T-helper 2 cell treated with Interferon-gamma antibody and Interleukin-4, amounts not matched to agents 5 μg/mL and 100 μg/mL, for 36 hours (primary cell): ENCODE measurements at regions not wholly inside any gene's neighbourhood (a gene's known extent, or its start where the extent isn't known, plus 50 kb on each side); places are given as distances from the start of the nearest gene placed in this dataset.

ENCODE experiments used
- DNase-seq: peaks from one replicate; pipeline ENCODE4 v3.0.0; 2021; ENCODE audit warnings: low spot score
- H3K27ac Mint-ChIP-seq: one replicate; pipeline ENCODE4 v1.8.0; 2021; ENCODE audit warnings: mild to moderate bottlenecking, mixed read lengths
- H3K27me3 Mint-ChIP-seq: one replicate; pipeline ENCODE4 v1.8.0; 2021; ENCODE audit warnings: low read depth, mixed read lengths
- H3K36me3 Mint-ChIP-seq: one replicate; pipeline ENCODE4 v1.8.0; 2021; ENCODE audit warnings: low read depth, mixed read lengths
- H3K4me1 Mint-ChIP-seq: one replicate; pipeline ENCODE4 v1.8.0; 2021; ENCODE audit warnings: low read depth, mixed read lengths
- H3K4me3 Mint-ChIP-seq: one replicate; pipeline ENCODE4 v1.8.0; 2022; ENCODE audit warnings: mild to moderate bottlenecking, moderate library complexity, mixed read lengths
- H3K9me3 Mint-ChIP-seq: one replicate; pipeline ENCODE4 v1.8.0; 2021; ENCODE audit warnings: mixed read lengths

- no peaks in the 10 kb centered on the region for H3K36me3 Mint-ChIP-seq
- DNase-seq, result no peak
- no peak overlapping the region for H3K4me3 Mint-ChIP-seq
- no peak overlapping the region for H3K27ac Mint-ChIP-seq
- H3K4me1 Mint-ChIP-seq, result no peaks in the 10 kb centered on the region
- H3K9me3 Mint-ChIP-seq, result no peaks in the 10 kb centered on the region
- no peaks in the 10 kb centered on the region for H3K27me3 Mint-ChIP-seq
Measured at GRCh38 chr13:59459972-59460371, 703.8 kb downstream of the DIAPH3 start.

- Mint-ChIP-seq H3K4me1 (no peaks in the 10 kb centered on the region), H3K9me3 (no peaks in the 10 kb centered on the region)
Measured at GRCh38 chr13:59461411-59461810, 702.3 kb downstream of the DIAPH3 start.

GRCh38 chr13:59463023-59463422 lies 700.7 kb downstream of the DIAPH3 start:
- H3K27me3 Mint-ChIP-seq, result no peaks in the 10 kb centered on the region
- no peak overlapping the region for H3K4me3 Mint-ChIP-seq
- DNase-seq, result no peak
- H3K9me3 Mint-ChIP-seq, result no peaks in the 10 kb centered on the region
- H3K27ac Mint-ChIP-seq, result no peak overlapping the region
- no peaks in the 10 kb centered on the region for H3K36me3 Mint-ChIP-seq
- H3K4me1 Mint-ChIP-seq, result no peaks in the 10 kb centered on the region

More at GRCh38 chr13:59461411-59461810, 702.3 kb downstream of the DIAPH3 start:
- H3K27me3 Mint-ChIP-seq, result no peaks in the 10 kb centered on the region
- no peak for DNase-seq
- H3K27ac Mint-ChIP-seq, result no peak overlapping the region
- H3K4me3 Mint-ChIP-seq, result no peak overlapping the region
- H3K36me3 Mint-ChIP-seq, result no peaks in the 10 kb centered on the region

- H3K36me3 Mint-ChIP-seq, result no peaks in the 10 kb centered on the region
- H3K27ac Mint-ChIP-seq, result no peak overlapping the region
- peaks cover 2% of the 10 kb centered on the region for H3K27me3 Mint-ChIP-seq
- no peaks in the 10 kb centered on the region for H3K4me1 Mint-ChIP-seq
- no peak overlapping the region for H3K4me3 Mint-ChIP-seq
- H3K9me3 Mint-ChIP-seq, result no peaks in the 10 kb centered on the region
- no peak for DNase-seq
Measured at GRCh38 chr13:59464926-59465325, 698.8 kb downstream of the DIAPH3 start.

- H3K9me3 Mint-ChIP-seq, result no peaks in the 10 kb centered on the region
- H3K4me3 Mint-ChIP-seq, result no peak overlapping the region
Measured at GRCh38 chr13:59468396-59468795, 695.3 kb downstream of the DIAPH3 start.

GRCh38 chr13:59471106-59471505 lies 692.6 kb downstream of the DIAPH3 start:
- Mint-ChIP-seq H3K4me1 (no peaks in the 10 kb centered on the region), H3K9me3 (no peaks in the 10 kb centered on the region), H3K36me3 (no peaks in the 10 kb centered on the region), H3K27ac (no peak overlapping the region), H3K4me3 (no peak overlapping the region), H3K27me3 (peaks cover 6% of the 10 kb centered on the region)
- no peak for DNase-seq

More at GRCh38 chr13:59468396-59468795, 695.3 kb downstream of the DIAPH3 start:
- Mint-ChIP-seq H3K27ac (no peak overlapping the region), H3K36me3 (no peaks in the 10 kb centered on the region), H3K4me1 (no peaks in the 10 kb centered on the region), H3K27me3 (peaks cover 6% of the 10 kb centered on the region)
- DNase-seq, result no peak

GRCh38 chr13:59472134-59472533 lies 691.6 kb downstream of the DIAPH3 start:
- no peak for DNase-seq
- Mint-ChIP-seq H3K27me3 (peaks cover 6% of the 10 kb centered on the region), H3K36me3 (no peaks in the 10 kb centered on the region), H3K4me1 (no peaks in the 10 kb centered on the region), H3K27ac (no peak overlapping the region), H3K4me3 (no peak overlapping the region), H3K9me3 (no peaks in the 10 kb centered on the region)

- H3K4me1 Mint-ChIP-seq, result no peaks in the 10 kb centered on the region
- DNase-seq, result no peak
- peaks cover 4% of the 10 kb centered on the region for H3K27me3 Mint-ChIP-seq
- H3K4me3 Mint-ChIP-seq, result no peak overlapping the region
- H3K27ac Mint-ChIP-seq, result no peak overlapping the region
- H3K36me3 Mint-ChIP-seq, result no peaks in the 10 kb centered on the region
- no peaks in the 10 kb centered on the region for H3K9me3 Mint-ChIP-seq
Measured at GRCh38 chr13:59474696-59475095, 689.0 kb downstream of the DIAPH3 start.

- DNase-seq, result no peak
- Mint-ChIP-seq H3K36me3 (no peaks in the 10 kb centered on the region), H3K27ac (no peak overlapping the region), H3K4me3 (no peak overlapping the region), H3K4me1 (no peaks in the 10 kb centered on the region), H3K27me3 (peaks cover 4% of the 10 kb centered on the region), H3K9me3 (no peaks in the 10 kb centered on the region)
Measured at GRCh38 chr13:59475911-59476310, 687.8 kb downstream of the DIAPH3 start.

- no peak for DNase-seq
- Mint-ChIP-seq H3K27ac (no peak overlapping the region), H3K4me1 (no peaks in the 10 kb centered on the region), H3K4me3 (no peak overlapping the region), H3K36me3 (no peaks in the 10 kb centered on the region), H3K9me3 (no peaks in the 10 kb centered on the region), H3K27me3 (peaks cover 3% of the 10 kb centered on the region)
Measured at GRCh38 chr13:59476366-59476765, 687.4 kb downstream of the DIAPH3 start.

GRCh38 chr13:59477011-59477410 lies 686.7 kb downstream of the DIAPH3 start:
- H3K27ac Mint-ChIP-seq, result no peak overlapping the region
- no peaks in the 10 kb centered on the region for H3K27me3 Mint-ChIP-seq
- H3K36me3 Mint-ChIP-seq, result no peaks in the 10 kb centered on the region
- no peaks in the 10 kb centered on the region for H3K9me3 Mint-ChIP-seq
- H3K4me3 Mint-ChIP-seq, result no peak overlapping the region
- no peaks in the 10 kb centered on the region for H3K4me1 Mint-ChIP-seq
- DNase-seq, result no peak

GRCh38 chr13:59478908-59479307 lies 684.8 kb downstream of the DIAPH3 start:
- Mint-ChIP-seq H3K9me3 (no peaks in the 10 kb centered on the region), H3K27ac (no peak overlapping the region), H3K4me3 (no peak overlapping the region), H3K27me3 (no peaks in the 10 kb centered on the region), H3K4me1 (no peaks in the 10 kb centered on the region), H3K36me3 (no peaks in the 10 kb centered on the region)
- DNase-seq, result no peak

- Mint-ChIP-seq H3K27ac (no peak overlapping the region), H3K4me3 (no peak overlapping the region), H3K36me3 (no peaks in the 10 kb centered on the region), H3K27me3 (no peaks in the 10 kb centered on the region), H3K4me1 (no peaks in the 10 kb centered on the region), H3K9me3 (no peaks in the 10 kb centered on the region)
- DNase-seq, result no peak
Measured at GRCh38 chr13:59479629-59480028, 684.1 kb downstream of the DIAPH3 start.

GRCh38 chr13:59480396-59481259 lies 683.1 kb downstream of the DIAPH3 start:
- Mint-ChIP-seq H3K27me3 (no peaks in the 10 kb centered on the region), H3K9me3 (no peaks in the 10 kb centered on the region), H3K4me3 (no peak overlapping the region), H3K27ac (no peak overlapping the region), H3K4me1 (no peaks in the 10 kb centered on the region), H3K36me3 (no peaks in the 10 kb centered on the region)
- no peak for DNase-seq
